Astrocyte (in vitro differentiated cells and primary cell): ENCODE measurements at regions not wholly inside any gene's neighbourhood (a gene's known extent, or its start where the extent isn't known, plus 50 kb on each side); places are given as distances from the start of the nearest gene placed in this dataset.

Source experiments
- DNase-seq: peaks from one replicate; pipeline ENCODE4 v3.0.0-alpha.2; 2010; ENCODE audit warnings: low read depth
- FAIRE-seq: peaks from 2 replicates; lab custom pipeline; 2011; peaks lifted over from hg19 to GRCh38; lab: Jason Lieb, UNC
- H2AFZ ChIP-seq: 2 replicates; pipeline ENCODE4 v1.6.0; 2012; ENCODE audit warnings: low read depth, low read length, inconsistent platforms
- H3K27ac ChIP-seq: 2 replicates; pipeline ENCODE4 v1.5.1; 2011; ENCODE audit warnings: low read depth, low read length, inconsistent platforms
- H3K27me3 ChIP-seq: 2 replicates; pipeline ENCODE4 v1.6.0; 2011; ENCODE audit warnings: low read length, inconsistent platforms; ENCODE audit not compliant: insufficient read depth
- H3K36me3 ChIP-seq: 2 replicates; pipeline ENCODE4 v1.5.1; 2011; ENCODE audit warnings: low read length, inconsistent platforms; ENCODE audit not compliant: insufficient read depth
- H3K4me1 ChIP-seq: 2 replicates; pipeline ENCODE4 v1.5.1; 2011; ENCODE audit warnings: low read length, inconsistent platforms; ENCODE audit not compliant: insufficient read depth
- H3K4me2 ChIP-seq: 2 replicates; pipeline ENCODE4 v1.6.0; 2012; ENCODE audit warnings: low read length, inconsistent platforms
- H3K4me3 ChIP-seq: 2 replicates; pipeline ENCODE4 v1.5.1; 2011; ENCODE audit warnings: low read depth, mild to moderate bottlenecking, low read length, inconsistent platforms; ENCODE audit not compliant: insufficient read depth
- H3K79me2 ChIP-seq: 2 replicates; pipeline ENCODE4 v1.6.0; 2012; ENCODE audit warnings: mild to moderate bottlenecking, low read length, inconsistent platforms; ENCODE audit not compliant: insufficient read depth
- H3K9ac ChIP-seq: 2 replicates; pipeline ENCODE4 v1.6.0; 2012; ENCODE audit warnings: mild to moderate bottlenecking, low read length, inconsistent platforms
- H3K9me3 ChIP-seq: 2 replicates; pipeline ENCODE4 v1.5.1; 2012; ENCODE audit warnings: low read depth, mild to moderate bottlenecking, low read length, inconsistent platforms; ENCODE audit not compliant: insufficient read depth
- H4K20me1 ChIP-seq: 2 replicates; pipeline ENCODE4 v1.6.0; 2012; ENCODE audit warnings: low read length, inconsistent platforms; ENCODE audit not compliant: insufficient read depth
- H3K27ac Mint-ChIP-seq: one replicate; pipeline ENCODE4 v1.8.0; 2021; ENCODE audit warnings: mild to moderate bottlenecking, mixed read lengths; ENCODE audit not compliant: unreplicated experiment
- H3K27me3 Mint-ChIP-seq: one replicate; pipeline ENCODE4 v1.8.0; 2021; ENCODE audit warnings: low read depth, mixed read lengths; ENCODE audit not compliant: unreplicated experiment
- H3K36me3 Mint-ChIP-seq: one replicate; pipeline ENCODE4 v1.8.0; 2021; ENCODE audit warnings: low read depth, mixed read lengths; ENCODE audit not compliant: unreplicated experiment
- H3K4me1 Mint-ChIP-seq: one replicate; pipeline ENCODE4 v1.8.0; 2021; ENCODE audit warnings: low read depth, mixed read lengths; ENCODE audit not compliant: unreplicated experiment
- H3K4me3 Mint-ChIP-seq: one replicate; pipeline ENCODE4 v1.8.0; 2021; ENCODE audit warnings: mild to moderate bottlenecking, moderate library complexity, mixed read lengths; ENCODE audit not compliant: unreplicated experiment
- H3K9me3 Mint-ChIP-seq: one replicate; pipeline ENCODE4 v1.8.0; 2021; ENCODE audit warnings: mild to moderate bottlenecking, mixed read lengths; ENCODE audit not compliant: unreplicated experiment
- EZH2 ChIP-seq: IDR thresholded peaks from 2 replicates; pipeline ENCODE4 v1.6.1; 2012; ENCODE audit warnings: mild to moderate bottlenecking, low read length, inconsistent platforms; ENCODE audit not compliant: insufficient read depth
- TF ChIP-seq, protein P1 (sequence below): IDR thresholded peaks from 2 replicates; pipeline ENCODE4 v1.5.1; 2011; ENCODE audit warnings: low read depth, mild to moderate bottlenecking, inconsistent platforms, low read length, moderate library complexity; ENCODE audit not compliant: insufficient read depth

DNA sequence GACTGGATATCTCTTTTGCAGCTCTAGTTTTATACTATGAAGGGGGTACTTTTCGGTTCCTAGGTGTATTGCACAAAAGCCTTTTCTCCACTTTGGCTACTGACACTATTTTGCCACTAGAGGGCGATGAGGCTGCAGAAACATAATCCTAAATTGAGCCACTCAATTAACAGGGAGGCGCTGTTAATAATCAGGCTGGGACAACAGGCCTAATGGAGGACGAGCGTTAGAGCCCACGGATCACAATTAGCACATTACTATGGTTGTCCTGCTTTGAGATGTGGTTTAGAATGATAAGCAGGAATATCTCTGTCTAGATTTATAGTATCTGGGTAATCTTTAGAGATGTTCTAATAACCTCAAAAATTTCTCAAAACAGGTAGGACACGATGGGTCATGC, 62.2 kb upstream of the PMAIP1 start:
- Mint-ChIP-seq H3K4me3 (no peak overlapping the region), H3K4me1 (peaks cover 11% of the 10 kb centered on the region), H3K36me3 (no peaks in the 10 kb centered on the region), H3K27ac (no peak overlapping the region), H3K27me3 (peaks cover 2% of the 10 kb centered on the region), H3K9me3 (peaks cover 4% of the 10 kb centered on the region)
- Histone ChIP-seq H3K27ac (no peak overlapping the region), H3K79me2 (no peaks in the 10 kb centered on the region), H3K27me3 (no peaks in the 10 kb centered on the region), H3K4me3 (no peak overlapping the region), H3K4me1 (no peaks in the 10 kb centered on the region), H3K9ac (no peak overlapping the region), H3K9me3 (no peaks in the 10 kb centered on the region), H3K4me2 (no peak overlapping the region), H2AFZ (no peak overlapping the region), H3K36me3 (no peaks in the 10 kb centered on the region), H4K20me1 (no peaks in the 10 kb centered on the region)
- TF ChIP-seq, protein P1, sequence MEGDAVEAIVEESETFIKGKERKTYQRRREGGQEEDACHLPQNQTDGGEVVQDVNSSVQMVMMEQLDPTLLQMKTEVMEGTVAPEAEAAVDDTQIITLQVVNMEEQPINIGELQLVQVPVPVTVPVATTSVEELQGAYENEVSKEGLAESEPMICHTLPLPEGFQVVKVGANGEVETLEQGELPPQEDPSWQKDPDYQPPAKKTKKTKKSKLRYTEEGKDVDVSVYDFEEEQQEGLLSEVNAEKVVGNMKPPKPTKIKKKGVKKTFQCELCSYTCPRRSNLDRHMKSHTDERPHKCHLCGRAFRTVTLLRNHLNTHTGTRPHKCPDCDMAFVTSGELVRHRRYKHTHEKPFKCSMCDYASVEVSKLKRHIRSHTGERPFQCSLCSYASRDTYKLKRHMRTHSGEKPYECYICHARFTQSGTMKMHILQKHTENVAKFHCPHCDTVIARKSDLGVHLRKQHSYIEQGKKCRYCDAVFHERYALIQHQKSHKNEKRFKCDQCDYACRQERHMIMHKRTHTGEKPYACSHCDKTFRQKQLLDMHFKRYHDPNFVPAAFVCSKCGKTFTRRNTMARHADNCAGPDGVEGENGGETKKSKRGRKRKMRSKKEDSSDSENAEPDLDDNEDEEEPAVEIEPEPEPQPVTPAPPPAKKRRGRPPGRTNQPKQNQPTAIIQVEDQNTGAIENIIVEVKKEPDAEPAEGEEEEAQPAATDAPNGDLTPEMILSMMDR, result peak; percentile 97
- no peak for TF ChIP-seq EZH2
- no peak for FAIRE-seq
- peak; percentile 28 for DNase-seq

DNA sequence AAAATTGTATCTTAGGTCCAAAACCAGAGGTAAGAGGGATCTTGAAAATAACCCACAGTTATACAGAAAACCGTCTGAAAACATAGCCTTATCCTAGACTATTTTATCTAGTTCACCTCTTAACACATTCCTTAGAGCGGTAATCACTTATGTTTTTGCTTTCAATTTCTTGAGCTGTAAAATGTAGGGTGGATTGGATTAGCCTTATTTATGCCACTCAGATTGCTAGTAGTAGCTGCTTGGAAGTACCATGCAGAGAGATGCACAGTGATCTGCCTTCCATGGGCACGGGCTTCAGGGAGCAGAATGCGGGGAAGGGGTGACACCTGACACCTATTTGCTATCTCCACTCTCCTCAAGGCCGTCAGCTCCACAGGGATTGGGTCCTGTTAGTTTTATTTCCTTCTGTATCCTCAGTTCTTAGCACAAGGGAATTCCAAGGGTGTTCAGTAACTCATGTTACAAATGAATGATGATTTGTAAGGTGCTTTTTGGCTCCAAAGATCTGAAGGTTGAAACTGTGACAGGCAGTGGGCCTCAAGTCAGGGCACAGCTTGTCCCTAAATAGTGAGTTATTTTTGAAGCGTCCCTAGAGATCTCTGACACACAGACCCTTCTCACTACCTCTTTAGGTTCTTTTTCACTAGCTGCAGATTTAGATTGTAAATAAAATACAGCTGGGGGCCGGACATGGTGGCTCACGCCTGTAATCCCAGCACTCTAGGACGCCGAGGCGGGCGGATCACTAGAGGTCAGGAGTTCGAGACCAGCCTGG, 64.0 kb upstream of the PMAIP1 start:
- Histone ChIP-seq H4K20me1 (no peaks in the 10 kb centered on the region), H2AFZ (no peak overlapping the region)
- peaks cover 11% of the 10 kb centered on the region for H3K4me1 Mint-ChIP-seq

More for the DNA sequence above, 64.0 kb upstream of the PMAIP1 start:
- no peaks in the 10 kb centered on the region for H3K36me3 ChIP-seq
- H3K9me3 ChIP-seq, result no peaks in the 10 kb centered on the region
- H3K4me3 ChIP-seq, result no peak overlapping the region
- FAIRE-seq (no peak), DNase-seq (peak; percentile 26)
- H3K27me3 ChIP-seq, result no peaks in the 10 kb centered on the region
- no peak overlapping the region for H3K27ac ChIP-seq
- Mint-ChIP-seq H3K27me3 (peaks cover 8% of the 10 kb centered on the region), H3K4me3 (no peak overlapping the region), H3K36me3 (no peaks in the 10 kb centered on the region), H3K9me3 (peaks cover 4% of the 10 kb centered on the region), H3K27ac (no peak overlapping the region)
- no peaks in the 10 kb centered on the region for H3K79me2 ChIP-seq
- TF ChIP-seq, protein P1, result no peak
- TF ChIP-seq EZH2, result no peak
- no peak overlapping the region for H3K9ac ChIP-seq
- no peaks in the 10 kb centered on the region for H3K4me1 ChIP-seq
- H3K4me2 ChIP-seq, result peak overlapping the region; percentile 24
